GM18858 (cell line): ENCODE measurements at regions not wholly inside any gene's neighbourhood (a gene's known extent, or its start where the extent isn't known, plus 50 kb on each side); places are given as distances from the start of the nearest gene placed in this dataset.

Experiments
- ATAC-seq: cut with Tn5 transposase; IDR thresholded peaks from one replicate; pipeline ENCODE4 v1.9.1; 2021; ENCODE audit not compliant: unreplicated experiment

GRCh38 chr14:49999146-49999761, 106.4 kb downstream of the ARF6 start:
- peak; percentile 51 for ATAC-seq

GRCh38 chr14:49999826-50000379, 107.0 kb downstream of the ARF6 start:
- no peak for ATAC-seq

- ATAC-seq = no peak
These were observed 107.7 kb downstream of the ARF6 start for GRCh38 chr14:50000380-50001150.

- peak; percentile 12 for ATAC-seq
These were observed 108.5 kb downstream of the ARF6 start for GRCh38 chr14:50001151-50001998.

GRCh38 chr14:50001999-50002925, 109.4 kb downstream of the ARF6 start:
- peak; percentile 27 for ATAC-seq

GRCh38 chr14:50002926-50003212, 110.0 kb downstream of the ARF6 start:
- no peak for ATAC-seq

- peak; percentile 26 for ATAC-seq
These were observed 110.5 kb downstream of the ARF6 start for GRCh38 chr14:50003213-50004021.

- no peak for ATAC-seq
These were observed 110.2 kb downstream of the VCPKMT start for GRCh38 chr14:50006141-50006540.

GRCh38 chr14:50007123-50007903, 109.1 kb downstream of the VCPKMT start:
- no peak for ATAC-seq

- ATAC-seq = no peak
These were observed 107.8 kb downstream of the VCPKMT start for GRCh38 chr14:50008562-50008961.

- ATAC-seq = no peak
These were observed 107.4 kb downstream of the VCPKMT start for GRCh38 chr14:50008974-50009373.

- no peak for ATAC-seq
These were observed 105.6 kb downstream of the VCPKMT start for GRCh38 chr14:50010752-50011151.

- no peak for ATAC-seq
These were observed 105.1 kb downstream of the VCPKMT start for GRCh38 chr14:50011242-50011641.

- ATAC-seq = no peak
These were observed 103.7 kb downstream of the VCPKMT start for GRCh38 chr14:50012644-50013043.

- no peak for ATAC-seq
These were observed 103.0 kb downstream of the VCPKMT start for GRCh38 chr14:50013198-50013918.

GRCh38 chr14:50013934-50014333, 102.4 kb downstream of the VCPKMT start:
- ATAC-seq = no peak

GRCh38 chr14:50014809-50015430, 101.5 kb downstream of the VCPKMT start:
- ATAC-seq = no peak

GRCh38 chr14:50015716-50016115, 100.7 kb downstream of the VCPKMT start:
- no peak for ATAC-seq
